Fibroblast of skin of left biceps (primary cell): ENCODE measurements at regions not wholly inside any gene's neighbourhood (a gene's known extent, or its start where the extent isn't known, plus 50 kb on each side); places are given as distances from the start of the nearest gene placed in this dataset.
A peak's percentile ranks its signal among the peaks of the same experiment; 100 is the strongest.
"Not testable (repeated sequence)": the region's sequence is repeated elsewhere in the genome, so short reads cannot be mapped to it uniquely, and the experiment has no call there.

ENCODE experiments used
- DNase-seq, 2 experiments: peaks; one replicate each; pipeline ENCODE4 v3.0.0-alpha.2; 2013; ENCODE audit warnings: low read depth in 2 of 2

DNA sequence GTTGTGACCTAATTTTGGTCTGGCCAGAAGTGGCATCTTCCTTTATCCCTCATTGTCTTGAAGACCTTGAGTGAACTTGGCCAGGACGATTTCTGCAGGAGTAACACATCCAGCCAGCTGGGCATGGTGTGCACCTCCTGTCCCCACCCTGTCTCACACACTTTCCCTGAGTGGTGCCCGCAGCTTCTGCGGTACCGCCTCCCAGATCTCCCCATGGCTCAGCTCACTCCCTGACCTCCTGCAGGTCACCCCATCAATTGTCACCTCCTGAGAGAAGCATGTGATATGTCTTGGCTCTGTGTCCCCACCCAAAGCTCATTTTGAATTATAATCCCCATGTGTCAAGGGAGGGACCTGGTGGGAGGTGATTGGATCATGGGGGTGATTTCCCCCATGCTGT is 50.2 kb upstream of the TP53I11 start:
- DNase-seq: no peak

DNA sequence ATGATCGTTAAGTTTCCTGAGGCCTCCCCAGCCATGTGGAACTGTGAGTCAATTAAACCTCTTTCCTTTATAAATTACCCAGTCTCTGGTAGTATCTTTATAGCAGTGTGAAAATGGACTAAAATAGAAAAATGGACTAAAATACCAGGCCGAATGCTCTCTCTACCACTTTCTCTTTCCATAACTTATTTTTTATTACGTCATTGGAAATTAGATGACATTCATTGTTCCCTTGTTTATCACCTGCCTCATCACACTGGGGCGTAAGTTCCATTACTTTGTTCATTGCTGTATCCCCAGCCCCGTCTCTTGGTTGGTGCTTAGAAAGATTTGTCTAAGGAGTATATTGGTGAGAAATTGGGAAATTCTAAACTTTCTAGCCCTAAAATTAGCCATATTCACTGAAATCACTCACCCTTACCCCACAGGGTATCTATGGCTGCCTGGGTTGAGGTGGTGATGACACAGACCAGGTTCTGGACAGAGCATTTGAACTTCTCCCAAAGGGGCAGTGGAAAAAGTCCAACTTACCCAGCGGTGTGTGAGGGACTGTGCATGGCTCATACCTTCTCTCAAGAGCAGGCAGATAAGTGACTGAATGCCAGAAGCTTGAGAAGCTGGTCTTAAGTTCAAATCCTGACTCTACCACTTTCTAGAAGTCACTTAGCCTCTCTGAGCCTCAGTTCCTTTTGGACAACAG is 50.9 kb upstream of the TP53I11 start:
- DNase-seq: no peak

- DNase-seq: no peak
Measured at GRCh38 chr11:45005106-45005505, 54.4 kb upstream of the TP53I11 start.

DNA sequence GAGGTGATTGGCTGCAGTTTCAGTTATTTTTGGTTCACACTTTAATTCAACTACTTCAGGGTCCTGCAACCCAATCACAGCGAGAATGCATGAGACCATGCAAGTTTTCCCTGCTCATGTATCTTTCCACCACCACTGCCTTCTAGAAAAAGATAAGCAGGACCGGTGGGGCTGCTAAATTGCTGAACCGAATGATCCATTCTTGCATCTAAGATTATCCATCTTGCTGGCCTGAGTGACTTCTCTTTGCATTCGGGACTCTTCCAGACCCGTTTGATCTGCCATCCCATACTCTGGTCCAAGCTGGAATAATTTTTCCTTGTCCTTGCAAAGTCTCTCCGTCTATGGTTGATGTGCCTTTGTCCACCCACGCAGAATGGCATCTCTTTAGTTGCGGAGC is 56.3 kb upstream of the TP53I11 start:
- DNase-seq: no peak

DNA sequence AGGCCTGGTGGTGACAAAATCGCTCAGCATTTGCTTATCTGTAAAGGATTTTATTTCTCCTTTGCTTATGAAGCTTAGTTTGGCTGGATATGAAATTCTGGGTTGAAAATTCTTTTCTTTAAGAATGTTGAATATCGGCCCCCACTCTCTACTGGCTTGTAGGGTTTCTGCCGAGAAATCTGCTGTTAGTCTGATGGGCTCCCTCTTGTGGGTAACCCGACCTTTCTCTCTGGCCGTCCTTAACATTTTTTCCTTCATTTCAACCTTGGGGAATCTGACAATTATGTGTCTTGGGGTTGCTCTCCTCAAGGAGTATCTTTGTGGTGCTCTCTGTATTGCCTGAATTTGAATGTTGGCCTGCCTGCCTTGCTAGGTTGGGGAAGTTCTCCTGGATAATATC is 65.3 kb upstream of the TP53I11 start:
- DNase-seq: not testable (repeated sequence)

DNA sequence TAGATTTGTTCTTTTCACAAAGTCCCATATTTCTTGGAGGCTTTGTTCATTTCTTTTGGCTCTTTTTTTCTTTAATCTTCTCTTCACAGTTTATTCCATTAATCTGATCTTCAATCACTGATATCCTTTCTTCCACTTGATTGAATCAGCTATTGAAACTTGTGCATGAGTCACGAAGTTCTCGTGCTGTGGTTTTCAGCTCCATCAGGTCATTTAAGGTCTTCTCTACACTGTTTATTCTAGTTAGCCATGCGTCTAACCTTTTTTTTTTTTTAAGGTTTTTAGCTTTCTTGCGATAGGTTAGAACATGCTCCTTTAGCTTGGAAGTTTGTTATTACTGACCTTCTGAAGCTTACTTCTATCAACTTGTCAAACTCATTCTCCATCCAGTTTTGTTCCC is 65.8 kb upstream of the TP53I11 start:
- DNase-seq: not testable (repeated sequence)

- DNase-seq: no peak
Measured at GRCh38 chr11:45017329-45017728, 66.6 kb upstream of the TP53I11 start.

DNA sequence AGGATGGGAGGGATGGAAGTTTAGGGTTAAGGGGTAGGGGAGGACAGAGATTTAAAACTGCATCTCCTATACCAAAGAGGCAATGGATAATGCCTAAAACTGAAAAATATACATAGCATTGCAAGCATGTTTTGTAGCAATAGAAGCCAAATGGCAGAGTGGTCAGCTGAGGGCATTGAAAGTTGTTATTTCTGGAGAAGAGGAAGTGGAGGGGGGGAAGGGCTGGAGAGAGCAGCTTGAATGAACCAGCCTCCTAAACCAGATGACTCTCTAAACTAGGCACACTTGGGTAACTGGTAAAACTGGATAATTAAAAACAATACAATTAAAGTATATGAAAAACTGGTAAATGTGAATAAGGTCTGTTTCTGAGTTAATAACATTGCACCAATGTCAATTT is 70.3 kb upstream of the TP53I11 start:
- DNase-seq: no peak

- peak; percentile 16 to 19 for DNase-seq
Measured at GRCh38 chr11:45021692-45022141, 71.0 kb upstream of the TP53I11 start.

DNA sequence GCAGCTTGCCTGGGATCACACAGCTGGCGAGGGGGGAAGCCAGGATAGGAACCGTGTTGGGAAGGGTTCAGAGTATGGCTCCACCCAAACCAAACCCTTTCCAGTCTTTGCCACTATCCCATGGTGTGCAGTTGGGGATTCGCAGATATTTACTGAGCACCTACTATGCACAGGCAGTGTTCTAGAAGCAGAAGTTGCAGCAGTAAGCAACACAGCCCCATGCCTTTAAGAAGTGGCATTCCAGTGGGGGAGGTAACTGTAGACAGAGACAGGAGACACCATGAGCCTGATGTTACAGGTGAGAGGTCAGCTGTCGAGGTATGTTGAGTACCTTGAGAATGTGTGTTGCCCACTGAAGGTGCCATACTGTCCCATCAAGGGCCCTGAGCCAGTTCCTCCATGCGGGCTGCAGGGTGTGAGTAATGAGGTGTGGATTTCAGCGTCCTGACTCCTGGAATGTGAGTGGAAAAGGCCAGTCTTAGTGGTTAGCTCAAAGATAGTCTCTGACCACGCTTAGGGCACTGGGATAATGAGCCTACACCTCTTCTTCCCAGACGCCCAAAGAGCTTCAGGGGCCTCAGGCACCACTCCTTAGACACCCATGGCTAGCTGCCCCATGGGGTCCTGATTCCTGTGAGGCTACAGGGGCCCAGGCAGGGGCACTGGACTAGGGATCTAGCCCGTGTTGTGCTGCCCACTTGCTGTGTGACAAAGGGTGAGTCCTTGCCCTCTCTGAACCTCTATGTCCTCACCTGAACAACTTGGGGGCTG is 71.8 kb upstream of the TP53I11 start:
- no peak for DNase-seq

DNA sequence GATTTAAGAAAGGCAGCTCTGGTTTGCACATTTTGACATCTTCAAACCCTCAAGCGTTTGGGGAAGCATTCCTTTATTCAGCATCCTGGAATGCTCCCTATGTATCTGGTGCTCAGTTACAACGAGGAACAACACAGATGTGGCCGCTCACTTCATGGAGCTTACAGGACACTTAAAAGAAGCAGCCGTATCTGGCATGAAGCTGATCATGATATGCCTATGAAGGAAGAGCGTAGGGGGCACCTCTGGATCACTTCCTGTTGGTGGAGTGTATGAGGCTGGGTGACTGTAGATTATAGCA is 72.3 kb upstream of the TP53I11 start:
- DNase-seq: no peak

GRCh38 chr11:45024316-45024715 is 73.6 kb upstream of the TP53I11 start:
- DNase-seq: no peak

DNA sequence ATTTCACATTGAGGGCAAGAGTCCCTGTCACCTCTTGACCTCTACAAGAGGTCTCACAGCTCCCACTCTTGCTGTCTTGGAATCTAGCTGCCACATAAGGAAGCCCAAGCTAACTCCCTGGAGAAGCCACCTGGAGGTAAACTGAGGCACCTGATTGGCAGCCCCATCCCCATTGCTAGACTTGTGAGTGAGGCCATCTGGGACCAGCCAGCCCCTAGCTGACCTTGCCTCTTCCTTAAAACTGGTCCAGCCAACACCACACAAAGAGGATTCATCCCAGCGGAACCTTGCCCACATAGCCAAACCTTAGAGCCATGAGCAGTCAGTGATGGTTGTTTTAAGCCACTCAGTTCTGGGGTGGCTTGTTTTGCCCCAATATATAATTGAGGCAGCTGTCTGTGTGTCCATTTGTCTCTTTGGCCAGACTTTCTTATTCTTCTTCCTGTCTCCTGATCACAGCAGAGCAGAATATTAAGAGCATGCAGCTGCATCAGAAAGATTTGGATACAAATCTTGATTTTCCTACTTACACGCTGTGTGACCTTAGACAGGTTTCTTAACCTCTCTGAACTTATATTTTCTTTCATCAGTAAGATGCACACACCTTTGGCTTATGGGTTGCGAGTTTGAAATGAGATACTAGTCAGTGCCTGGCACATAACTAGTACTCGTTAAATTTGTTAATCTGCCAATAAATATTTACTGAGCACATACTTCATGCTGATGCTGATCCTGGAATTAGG is 74.3 kb upstream of the TP53I11 start:
- no peak for DNase-seq

- no peak for DNase-seq
Measured at GRCh38 chr11:45025716-45026492, 75.2 kb upstream of the TP53I11 start.

DNA sequence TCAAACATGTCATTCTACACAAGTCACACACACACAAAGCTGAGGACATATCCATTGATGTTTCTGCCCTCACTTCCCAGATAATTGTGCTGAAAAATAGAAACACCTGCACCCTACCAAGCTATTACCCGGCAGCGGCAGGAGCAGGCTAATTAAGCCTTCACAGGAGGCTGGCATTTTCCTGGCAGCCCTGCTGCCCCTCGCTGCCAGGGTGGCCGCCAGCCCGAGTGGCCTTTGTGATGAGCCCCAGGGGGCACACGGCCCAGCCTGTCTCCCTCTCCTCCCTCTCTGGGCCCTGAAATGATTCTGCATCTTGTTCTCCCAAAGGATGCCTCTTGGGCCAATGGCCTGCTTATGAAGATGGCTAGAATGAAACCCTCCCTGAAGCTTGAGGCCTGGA is 76.2 kb upstream of the TP53I11 start:
- no peak for DNase-seq

DNA sequence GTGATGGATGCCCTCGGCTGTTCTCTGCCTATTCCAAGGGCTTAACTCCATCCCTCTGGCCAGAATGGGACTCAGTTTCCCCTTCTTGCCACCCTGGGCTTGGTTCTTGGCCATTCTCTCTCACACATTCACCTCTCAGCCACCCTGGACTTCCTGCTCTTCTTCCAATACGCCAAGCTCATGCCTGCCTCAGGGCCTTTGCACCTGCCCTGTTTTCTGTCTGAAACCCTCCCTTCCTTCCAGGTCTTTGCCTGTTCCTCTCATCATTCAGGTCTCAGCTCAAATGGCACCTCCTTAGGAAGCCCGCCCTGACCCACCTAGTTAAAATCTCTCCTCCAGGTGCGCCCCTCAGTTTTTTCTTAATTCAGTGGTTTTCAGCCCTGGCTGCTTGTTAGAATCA is 76.6 kb upstream of the TP53I11 start:
- DNase-seq: no peak

DNA sequence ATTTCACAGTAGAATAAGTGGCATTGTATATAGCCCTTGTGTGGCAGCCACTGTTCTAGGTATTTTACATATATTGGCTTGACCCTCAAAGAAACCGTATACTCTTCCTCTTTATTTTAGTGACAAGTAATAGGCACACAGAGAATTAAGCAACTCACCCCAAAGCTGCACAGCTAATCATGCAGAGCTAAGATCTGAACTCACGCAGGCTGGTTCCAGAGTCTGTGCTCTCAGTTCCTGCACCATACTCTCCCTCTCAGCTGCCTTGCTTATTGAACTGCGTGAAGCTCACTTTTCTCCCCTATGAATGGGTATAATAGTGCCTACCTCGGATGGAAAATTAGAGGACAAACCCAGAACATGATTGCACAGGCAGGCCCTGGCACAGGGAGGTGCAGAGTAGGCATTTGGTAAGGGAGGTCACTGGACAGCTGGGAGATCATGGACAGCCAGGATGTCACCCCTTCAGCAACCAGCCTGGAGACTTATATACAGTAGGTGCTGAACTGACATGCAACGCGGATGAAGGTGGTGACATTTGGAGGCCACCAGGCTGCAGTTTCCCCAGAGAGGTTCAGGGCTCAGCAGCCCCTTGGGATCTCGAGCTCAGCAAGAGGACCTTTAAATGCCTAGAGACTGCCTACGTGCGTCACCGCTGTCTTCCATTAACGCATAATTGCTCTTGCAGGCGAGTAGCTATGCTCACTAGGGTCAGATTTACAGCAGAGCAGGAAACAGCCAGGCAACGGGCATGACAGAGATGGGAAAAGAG is 78.4 kb upstream of the TP53I11 start:
- DNase-seq: no peak

GRCh38 chr11:45030778-45031177 is 80.1 kb upstream of the TP53I11 start:
- DNase-seq: no peak

GRCh38 chr11:45031912-45032519 is 81.3 kb upstream of the TP53I11 start:
- DNase-seq: no peak

DNA sequence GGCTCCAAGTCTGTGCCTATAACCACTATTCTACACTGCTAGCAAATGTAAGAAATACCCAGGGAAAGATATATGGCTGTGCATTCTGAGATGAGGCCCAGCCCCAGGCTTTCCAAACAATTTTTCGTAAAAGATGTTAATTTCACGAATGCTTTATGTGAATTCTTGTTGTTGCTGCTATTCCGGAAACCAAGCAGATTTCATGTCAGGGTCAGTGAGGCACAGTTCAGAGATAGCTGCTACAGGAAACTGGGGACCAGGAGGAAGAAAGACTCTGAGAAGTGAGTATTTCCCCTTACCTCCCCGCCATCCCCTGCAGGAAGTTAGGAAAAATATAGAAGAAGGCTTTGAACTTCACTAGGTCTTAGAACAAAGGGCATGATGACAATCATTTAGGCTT is 84.7 kb upstream of the TP53I11 start:
- no peak for DNase-seq

DNA sequence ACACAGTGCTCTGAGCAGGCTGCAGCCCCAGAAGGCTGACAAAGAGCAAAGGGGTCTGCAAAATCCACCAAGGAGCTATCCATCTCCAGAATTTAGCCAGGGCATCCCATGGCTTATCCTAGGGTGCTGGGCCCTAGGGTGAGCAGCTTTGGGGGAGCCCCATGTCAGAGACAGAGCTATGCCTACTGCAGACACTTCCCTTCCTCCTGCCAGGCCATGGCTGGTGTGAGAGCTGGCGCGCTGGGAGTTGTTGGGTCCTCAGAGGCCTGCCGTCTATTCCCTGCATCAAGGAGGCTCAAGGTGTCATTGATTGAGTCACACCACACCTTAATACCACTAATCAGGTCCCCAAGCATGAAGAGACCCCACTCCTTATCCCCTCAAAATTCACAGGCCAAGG is 85.3 kb upstream of the TP53I11 start:
- DNase-seq: no peak
